NB4 (cell line): ENCODE measurements at regions not wholly inside any gene's neighbourhood (a gene's known extent, or its start where the extent isn't known, plus 50 kb on each side); places are given as distances from the start of the nearest gene placed in this dataset.

Experiments used
- DNase-seq: peaks from one replicate; pipeline ENCODE4 v3.0.0; 2010; ENCODE audit warnings: low read depth
- H3K4me3 ChIP-seq: one replicate; pipeline ENCODE4 v1.5.1; 2011; ENCODE audit warnings: mild to moderate bottlenecking, low read depth, low read length, moderate library complexity
- MYC ChIP-seq: IDR thresholded peaks from 2 replicates; pipeline ENCODE4 v1.6.1; 2011; ENCODE audit warnings: low read depth, low read length
- POLR2A ChIP-seq: IDR thresholded peaks from 2 replicates; pipeline ENCODE4 v1.6.1; 2011; ENCODE audit warnings: mild to moderate bottlenecking; ENCODE audit not compliant: insufficient read length; ENCODE audit errors: extremely low read depth
- TF ChIP-seq, protein P1 (sequence below): IDR thresholded peaks from one replicate; pipeline ENCODE4 v1.5.1; 2012; ENCODE audit warnings: low read depth, low read length
- TF ChIP-seq, protein P2 (sequence below): IDR thresholded peaks from 2 replicates; pipeline ENCODE4 v1.6.1; 2011; ENCODE audit warnings: low read depth, low read length

DNA sequence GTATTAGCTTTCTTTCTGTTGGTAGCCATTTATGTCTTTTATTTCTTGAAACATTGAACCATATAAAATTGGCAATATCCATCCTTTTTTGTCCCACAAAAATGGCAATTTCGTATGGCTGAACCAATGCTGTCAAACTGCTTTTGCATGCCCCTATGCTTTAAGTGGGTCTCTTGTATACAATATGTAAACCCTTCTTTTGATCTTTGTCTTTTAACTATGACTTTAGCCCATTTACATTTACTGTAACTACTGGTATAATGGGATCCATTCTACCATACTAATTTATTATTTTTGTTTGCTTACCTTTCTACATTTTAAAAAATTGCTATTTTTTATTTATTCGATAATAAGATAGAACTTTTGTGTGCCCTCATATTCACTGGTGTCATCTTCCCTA, 93.4 kb downstream of the TENT4A start:
- H3K4me3 ChIP-seq, result no peak overlapping the region
- TF ChIP-seq, protein P1, sequence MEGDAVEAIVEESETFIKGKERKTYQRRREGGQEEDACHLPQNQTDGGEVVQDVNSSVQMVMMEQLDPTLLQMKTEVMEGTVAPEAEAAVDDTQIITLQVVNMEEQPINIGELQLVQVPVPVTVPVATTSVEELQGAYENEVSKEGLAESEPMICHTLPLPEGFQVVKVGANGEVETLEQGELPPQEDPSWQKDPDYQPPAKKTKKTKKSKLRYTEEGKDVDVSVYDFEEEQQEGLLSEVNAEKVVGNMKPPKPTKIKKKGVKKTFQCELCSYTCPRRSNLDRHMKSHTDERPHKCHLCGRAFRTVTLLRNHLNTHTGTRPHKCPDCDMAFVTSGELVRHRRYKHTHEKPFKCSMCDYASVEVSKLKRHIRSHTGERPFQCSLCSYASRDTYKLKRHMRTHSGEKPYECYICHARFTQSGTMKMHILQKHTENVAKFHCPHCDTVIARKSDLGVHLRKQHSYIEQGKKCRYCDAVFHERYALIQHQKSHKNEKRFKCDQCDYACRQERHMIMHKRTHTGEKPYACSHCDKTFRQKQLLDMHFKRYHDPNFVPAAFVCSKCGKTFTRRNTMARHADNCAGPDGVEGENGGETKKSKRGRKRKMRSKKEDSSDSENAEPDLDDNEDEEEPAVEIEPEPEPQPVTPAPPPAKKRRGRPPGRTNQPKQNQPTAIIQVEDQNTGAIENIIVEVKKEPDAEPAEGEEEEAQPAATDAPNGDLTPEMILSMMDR, result no peak
- no peak for TF ChIP-seq MYC
- TF ChIP-seq, protein P2, sequence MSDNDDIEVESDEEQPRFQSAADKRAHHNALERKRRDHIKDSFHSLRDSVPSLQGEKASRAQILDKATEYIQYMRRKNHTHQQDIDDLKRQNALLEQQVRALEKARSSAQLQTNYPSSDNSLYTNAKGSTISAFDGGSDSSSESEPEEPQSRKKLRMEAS, result no peak
- TF ChIP-seq POLR2A, result no peak
- no peak for DNase-seq

DNA sequence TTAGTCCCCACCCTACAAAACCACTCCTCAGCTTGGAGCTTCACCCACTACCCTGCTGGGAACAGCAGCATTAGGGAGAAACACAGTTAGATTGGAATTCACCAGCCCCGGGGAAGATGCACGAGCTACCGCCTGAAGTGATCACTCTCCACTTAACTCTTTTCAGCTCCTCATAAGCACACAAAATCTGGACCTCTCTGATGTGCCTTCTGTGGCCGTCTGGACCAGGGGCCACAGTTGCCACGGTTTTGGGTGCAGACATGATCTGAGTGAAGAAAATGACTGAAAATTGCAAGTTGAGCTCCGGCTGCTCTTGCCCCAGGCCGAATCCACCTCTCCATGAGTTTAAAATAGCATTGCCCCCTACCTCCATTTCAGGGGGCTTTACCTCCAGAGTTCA, 95.2 kb downstream of the TENT4A start:
- H3K4me3 ChIP-seq, result no peak overlapping the region
- TF ChIP-seq POLR2A (no peak), MYC (no peak)
- TF ChIP-seq, protein P2, result no peak
- TF ChIP-seq, protein P1, result no peak
- DNase-seq, result no peak

DNA sequence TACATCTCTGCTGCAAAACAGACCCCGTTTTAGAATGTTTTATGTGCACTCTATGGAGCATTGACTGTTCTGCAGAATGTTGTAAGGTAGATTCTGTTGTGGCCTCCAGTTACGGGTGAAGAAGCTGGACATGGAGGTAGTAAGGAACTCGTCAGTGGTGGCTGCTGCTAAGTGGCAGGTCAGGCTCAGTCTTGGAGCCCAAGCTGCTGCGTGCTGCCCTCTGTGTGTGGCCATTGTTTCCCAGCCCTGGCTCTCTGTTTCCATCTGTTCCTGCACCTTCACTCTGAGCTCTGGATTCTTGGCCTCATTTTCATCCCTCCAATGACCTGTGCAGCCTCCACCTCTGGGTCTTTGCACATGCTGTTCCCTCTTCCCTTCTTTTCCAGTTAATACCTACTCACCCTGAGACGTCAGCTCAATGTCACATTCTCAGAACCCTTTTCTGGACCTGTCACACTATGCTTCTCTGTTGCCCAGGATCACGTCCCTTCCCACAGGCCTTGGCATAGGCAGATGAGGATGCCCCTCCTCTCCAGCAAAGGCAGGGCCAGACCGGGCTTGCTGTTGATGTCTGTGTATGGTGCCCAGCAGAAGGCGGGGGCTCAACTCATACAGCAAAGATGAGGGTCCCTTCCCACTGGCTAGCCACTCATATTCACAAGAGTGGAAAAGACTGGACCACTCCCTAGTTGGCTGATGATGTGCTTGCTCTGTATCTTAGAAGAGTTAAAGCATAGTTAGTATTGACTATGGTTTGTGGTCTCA, 97.6 kb downstream of the TENT4A start:
- TF ChIP-seq, protein P2, result no peak
- no peak for TF ChIP-seq POLR2A
- no peak for TF ChIP-seq MYC
- TF ChIP-seq, protein P1, result no peak
- no peak overlapping the region for H3K4me3 ChIP-seq

DNA sequence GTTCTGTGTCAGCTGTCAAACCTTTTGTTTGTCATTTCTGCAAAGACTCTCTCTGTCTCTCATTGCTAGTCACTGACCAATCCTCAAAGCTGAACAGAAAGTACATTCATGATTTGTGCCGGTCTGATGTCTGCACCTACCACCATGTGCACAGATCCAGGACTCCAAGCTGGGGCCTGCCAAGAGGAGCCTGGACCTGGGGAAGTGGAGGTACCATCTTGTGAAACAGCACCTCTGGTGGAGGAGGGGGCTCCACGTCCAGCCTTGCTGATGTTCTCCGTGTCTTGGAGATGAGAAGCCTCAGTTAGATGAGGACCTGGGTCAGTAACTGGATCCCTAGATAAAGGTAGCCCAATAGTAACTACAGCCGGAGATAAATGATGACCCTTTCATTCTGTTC, 98.9 kb downstream of the TENT4A start:
- DNase-seq, result no peak
- TF ChIP-seq POLR2A (no peak), MYC (no peak)
- TF ChIP-seq, protein P2, result no peak
- TF ChIP-seq, protein P1, result no peak
- no peak overlapping the region for H3K4me3 ChIP-seq

More for the DNA sequence above, 97.6 kb downstream of the TENT4A start:
- DNase-seq, result no peak

DNA sequence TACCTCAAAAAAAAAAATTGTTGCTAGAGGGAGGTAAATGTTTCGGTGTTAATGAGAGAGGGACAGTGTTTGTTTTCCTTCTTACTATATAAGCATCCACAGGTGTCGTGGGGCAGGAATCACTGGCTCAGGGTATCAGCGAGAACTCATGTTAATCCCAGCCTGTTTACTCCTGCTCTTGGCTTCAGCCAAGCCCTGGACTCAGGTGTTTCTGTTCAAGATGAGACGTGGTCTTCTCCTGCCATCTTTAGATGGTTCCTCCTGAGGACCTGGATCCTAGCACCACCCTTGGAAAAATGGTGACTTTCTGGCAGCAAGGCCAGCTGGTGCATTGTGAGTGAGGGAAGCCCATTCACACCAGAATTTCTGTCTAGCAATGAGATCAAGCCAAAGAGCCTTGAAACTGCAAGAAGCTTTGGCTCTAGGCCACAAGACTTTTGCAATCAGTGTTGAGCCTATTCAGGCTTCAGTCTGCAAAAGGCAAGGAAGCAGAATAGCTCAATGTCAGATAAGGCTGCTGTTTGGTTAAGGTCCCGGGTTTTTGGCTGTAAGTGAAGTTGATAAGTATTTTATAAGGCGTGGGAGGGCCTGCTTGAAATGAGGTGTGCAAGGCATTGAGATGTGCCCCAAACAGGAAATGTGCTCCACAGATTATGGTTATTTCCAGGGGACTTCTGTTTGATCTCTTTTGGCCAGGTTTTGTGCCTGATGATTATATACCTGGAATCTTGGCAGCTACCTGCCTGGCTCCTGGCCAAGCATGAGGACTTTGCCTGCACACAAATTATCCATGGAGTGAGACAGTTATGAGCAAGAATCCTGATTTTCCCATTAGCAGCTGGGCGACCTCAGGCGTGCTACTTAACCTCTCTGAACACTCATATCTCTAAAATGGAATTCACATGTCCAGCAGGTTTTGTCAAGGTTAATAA, 99.8 kb downstream of the TENT4A start:
- TF ChIP-seq, protein P2, result no peak
- no peak for TF ChIP-seq POLR2A
- TF ChIP-seq, protein P1, result no peak
- no peak for TF ChIP-seq MYC
- DNase-seq, result peak; percentile 20
- no peak overlapping the region for H3K4me3 ChIP-seq
